GM03348 (cell line): ENCODE measurements at regions not wholly inside any gene's neighbourhood (a gene's known extent, or its start where the extent isn't known, plus 50 kb on each side); places are given as distances from the start of the nearest gene placed in this dataset.
"Not testable (repeated sequence)": the region's sequence is repeated elsewhere in the genome, so short reads cannot be mapped to it uniquely, and the experiment has no call there.

ENCODE experiments used
- DNase-seq: peaks from one replicate; pipeline ENCODE4 v3.0.0; 2012; ENCODE audit warnings: low spot score

DNA sequence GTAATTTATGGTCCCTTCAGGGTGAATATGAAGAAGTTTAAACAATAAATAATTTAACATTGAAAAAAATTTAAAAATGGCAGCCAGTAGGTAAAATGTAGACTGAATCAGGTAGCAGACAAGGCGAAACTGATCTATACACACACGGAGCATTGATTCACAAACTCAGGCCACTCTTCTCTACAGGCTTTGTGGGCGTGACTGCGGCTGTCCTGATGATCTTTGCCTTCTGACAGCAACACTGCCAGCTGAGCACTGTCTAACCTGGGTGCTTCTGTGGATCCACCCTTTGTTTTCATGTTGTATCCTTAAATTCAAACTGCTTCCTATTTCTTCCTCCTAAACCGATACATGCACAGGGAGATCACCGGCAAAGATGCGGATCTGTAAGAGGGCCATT is 315.4 kb upstream of the ADCY2 start:
- no peak for DNase-seq

DNA sequence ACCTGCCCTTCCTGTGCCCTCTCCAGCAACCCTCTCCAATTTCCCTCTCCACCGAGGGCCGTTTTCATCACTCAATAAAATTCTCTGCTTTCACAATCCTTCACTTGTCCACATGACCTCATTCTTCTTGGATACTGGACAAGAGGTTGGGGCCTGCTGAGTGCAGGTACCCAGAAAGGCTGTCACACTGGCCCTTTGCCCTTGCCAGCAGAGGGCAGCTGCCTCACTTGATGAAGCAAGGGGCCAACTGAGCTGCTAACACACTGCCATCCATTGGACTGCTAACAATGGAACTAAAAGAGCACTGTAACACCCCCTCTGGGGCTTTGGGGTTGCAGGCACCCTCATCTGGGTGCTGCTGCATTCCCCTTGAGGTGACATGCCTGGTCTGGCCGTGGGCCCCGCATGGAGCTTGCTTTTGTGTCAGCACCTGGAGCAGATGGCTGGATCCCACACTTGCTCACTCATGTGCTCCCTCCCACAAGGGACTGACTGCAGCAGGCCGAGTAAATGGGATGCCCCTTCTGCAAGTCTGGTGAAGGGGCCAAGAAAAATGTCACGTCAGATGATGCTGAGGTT is 308.1 kb upstream of the ADCY2 start:
- no peak for DNase-seq

DNA sequence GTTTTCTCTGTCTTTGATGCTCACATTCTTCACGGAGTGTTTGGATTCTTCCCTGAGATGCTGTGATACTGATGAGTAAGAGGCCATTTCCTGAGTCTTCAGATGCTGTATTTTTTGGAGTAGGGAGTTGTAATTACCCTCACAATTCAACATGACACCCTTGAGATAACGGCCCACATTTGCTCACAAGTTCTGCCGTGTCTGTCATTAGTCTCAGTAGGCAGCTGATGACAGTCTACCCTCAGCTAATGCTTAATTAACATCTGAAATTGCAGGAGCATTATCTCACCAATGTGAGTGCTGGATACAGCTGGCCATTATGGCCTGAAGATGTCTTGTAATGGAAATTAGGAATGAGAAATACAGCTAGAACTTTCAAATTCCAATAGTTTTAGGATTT is 307.1 kb upstream of the ADCY2 start:
- no peak for DNase-seq

DNA sequence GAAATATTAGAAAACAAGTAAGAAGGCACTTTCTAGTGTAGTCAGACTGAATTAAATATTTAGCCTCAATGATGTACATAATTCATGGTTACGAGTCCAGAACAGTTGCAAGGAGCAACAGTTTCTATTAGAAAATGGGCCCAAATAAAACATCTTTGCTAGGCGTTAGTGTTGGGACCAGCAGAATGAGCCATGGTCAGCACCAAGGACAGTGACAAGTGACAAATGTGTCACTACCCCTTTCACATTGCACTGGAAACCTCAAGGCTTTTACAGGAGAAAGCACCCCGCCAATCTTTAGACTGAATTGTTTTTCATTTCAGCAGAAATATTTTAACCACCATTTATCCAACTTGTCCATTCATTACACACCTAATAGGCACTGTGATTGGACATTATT is 301.3 kb upstream of the ADCY2 start:
- no peak for DNase-seq

DNA sequence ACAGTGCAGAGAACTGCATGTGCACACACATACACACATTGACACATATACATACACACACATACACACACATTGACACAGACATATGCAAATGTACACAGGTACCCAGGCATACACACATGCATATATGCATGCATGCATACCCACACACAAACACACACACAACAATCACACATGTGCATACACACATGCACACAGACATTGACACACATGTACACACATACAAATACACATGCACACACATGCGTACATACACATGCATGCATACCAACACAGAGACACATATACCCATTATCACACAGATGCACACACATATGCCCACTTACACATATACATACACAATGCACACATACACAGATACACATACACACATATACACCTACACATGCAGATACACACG is 299.6 kb upstream of the ADCY2 start:
- DNase-seq = no peak

DNA sequence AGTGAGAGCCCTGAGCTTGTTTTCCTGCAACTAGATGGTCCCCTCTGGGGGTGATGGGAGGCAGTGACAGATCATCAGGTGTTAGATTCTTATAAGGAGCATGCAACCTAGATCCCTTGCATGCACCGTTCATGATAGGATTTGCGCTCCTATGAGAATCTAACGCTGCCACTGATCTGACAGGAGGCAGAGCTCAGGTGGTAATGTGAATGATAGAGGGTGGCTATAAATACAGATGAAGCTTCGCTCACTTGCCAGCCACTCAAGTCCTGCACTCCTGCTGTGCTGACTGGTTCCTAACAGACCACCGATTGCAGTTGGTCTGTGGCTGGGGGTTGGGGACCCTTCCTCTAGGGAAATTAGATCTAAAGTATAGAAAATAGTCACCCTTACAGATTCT is 290.6 kb upstream of the ADCY2 start:
- DNase-seq = no peak

DNA sequence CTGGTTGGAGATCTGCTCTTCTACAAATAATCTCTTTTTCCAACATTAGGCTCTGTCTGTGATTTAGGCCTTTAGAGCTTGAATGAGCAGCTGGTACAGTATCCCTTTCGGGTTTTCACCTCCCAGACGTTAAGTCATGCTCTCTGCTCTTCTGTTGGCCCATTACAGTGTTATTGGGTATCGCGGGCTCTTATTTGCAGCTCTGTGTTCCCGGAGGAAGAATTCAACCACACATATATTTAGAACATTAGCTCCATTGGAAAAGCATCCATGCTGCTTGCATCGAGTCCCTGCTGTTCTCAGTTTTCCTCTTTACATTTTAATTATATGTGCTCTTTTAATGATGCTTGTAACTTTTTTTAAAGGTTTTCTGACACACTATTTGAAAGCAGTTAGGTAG is 278.0 kb upstream of the ADCY2 start:
- DNase-seq = no peak

DNA sequence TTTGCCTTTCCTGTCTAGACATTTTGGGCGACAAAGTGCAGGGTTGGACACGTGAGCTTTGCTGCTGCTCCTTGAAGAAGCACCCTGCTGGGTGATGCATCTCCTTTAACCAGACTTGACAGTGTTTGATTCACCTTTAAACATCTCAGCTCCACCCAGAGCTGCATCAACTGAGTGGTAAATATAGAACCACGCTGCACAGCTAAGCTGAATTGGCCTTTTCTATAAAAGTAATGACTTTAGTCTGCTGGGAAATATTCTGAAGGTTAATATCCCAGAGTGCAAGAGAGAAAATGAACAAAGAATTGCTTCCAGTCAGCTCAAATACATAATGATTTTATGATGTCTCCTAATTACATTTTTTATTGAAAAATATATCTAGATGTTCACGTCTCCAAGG is 264.3 kb upstream of the ADCY2 start:
- no peak for DNase-seq

DNA sequence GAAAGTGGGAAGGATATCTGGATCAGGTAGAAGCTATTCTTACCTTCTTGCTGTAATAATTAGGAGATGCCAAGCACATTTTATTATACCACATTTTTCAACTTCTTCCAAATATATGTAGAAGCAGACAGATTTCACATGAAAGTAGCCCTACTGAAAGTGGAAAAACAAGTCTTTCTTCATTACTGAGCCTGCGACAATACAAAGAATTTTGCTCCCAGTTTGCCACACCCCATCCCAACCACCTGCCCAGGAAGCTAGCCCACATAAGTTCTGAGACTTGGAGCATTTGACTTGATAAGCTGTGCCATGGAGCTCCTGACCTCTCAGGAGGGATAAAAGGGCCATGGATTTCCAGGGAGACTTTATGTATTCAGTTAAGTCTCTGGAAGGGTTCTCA is 249.1 kb upstream of the ADCY2 start:
- no peak for DNase-seq

DNA sequence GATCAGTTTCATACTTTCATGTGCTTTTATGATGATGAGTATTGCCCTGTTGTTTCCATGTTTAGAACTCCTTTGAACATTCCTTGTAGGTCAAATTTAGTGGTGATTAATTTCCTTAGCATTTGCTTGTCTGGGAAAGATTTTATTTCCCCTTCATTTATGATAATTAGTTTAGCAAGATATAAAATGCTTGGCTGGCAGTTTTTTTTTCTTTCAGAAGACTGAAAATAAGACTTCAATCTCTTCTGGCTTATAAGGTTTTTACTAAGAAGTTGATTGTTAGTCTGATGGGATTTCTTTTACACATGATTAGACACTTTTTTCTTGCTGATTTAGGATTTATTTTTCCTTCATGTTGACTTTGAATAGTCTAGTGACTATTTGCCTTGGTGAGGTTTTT is 238.9 kb upstream of the ADCY2 start:
- DNase-seq = no peak

DNA sequence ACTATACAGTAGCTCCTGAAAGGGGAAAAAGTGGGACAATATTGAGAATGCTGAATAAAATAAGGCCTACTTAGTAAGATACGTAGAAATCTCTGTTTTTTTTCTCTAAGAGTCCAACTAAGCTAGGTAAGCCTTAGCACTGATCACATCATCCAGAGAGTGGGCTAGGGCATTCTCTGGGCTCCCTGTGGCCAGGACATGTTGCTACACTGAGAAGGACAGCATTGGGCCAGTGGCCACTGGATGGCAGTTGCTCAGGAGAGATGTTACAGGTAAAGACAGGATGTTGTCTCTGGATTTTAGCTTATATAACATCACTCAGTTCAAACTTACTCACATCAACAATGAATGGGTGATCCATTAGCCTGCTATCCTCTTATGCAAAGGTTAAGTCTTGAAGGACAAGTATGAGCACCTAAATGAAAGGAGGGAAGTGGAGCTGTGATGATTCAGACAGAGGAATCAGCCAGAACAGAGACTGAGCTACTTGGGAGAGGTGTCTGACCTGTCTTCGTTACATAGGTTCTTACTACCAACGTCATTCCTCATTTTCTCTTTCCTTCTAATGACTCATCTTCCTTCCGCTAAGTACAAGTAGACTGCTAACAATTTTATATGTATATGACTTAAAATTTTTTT is 226.6 kb upstream of the ADCY2 start:
- DNase-seq = no peak

DNA sequence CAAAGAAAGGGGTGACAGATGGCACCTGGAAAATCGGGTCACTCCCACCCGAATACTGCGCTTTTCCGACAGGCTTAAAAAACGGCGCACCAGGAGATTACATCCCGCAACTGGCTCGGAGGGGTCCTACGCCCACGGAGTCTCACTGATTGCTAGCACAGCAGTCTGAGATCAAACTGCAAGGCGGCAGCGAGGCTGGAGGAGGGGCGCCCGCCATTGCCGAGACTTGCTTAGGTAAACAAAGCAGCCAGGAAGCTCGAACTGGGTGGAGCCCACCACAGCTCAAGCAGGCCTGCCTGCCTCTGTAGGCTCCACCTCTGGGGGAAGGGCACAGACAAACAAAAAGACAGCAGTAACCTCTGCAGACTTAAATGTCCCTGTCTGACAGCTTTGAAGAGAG is 225.2 kb upstream of the ADCY2 start:
- DNase-seq = not testable (repeated sequence)

DNA sequence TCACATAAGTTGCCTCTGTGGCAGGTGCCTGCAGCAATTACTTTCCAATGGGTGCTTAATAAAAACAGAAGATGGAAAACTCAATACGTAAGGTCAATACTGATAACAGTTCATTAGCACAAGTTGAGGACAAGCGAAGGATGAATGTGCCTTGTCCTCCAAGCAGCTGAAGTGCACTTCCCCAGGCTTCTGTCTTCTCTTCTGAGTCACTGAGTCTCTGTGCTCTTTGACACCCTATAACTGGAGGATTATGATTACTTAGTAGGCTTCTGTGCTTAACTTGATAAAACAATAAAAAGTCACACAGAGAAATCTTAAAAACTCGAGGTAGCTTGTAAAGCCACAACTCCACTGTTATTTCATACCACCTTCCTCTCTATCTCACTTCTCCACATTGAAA is 216.6 kb upstream of the ADCY2 start:
- DNase-seq = no peak

DNA sequence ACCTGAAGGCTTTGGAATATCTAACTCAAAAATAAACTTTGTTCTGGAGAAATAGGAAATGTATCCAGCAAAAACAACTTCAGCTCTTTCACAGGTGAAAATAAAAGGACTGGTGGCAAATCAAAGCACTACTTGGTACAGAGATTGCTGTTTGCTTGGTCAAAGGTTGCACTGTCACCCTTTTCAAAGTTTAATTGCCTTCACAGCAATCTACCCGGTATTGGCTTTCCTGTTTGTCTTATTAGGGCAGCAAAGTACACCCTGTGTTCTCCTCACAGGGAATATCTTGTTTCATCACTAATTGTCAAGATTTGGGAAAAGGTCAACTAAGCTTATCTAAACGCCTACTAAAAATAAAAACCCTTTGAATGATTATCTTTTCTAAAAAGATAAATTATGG is 214.1 kb upstream of the ADCY2 start:
- DNase-seq = no peak

DNA sequence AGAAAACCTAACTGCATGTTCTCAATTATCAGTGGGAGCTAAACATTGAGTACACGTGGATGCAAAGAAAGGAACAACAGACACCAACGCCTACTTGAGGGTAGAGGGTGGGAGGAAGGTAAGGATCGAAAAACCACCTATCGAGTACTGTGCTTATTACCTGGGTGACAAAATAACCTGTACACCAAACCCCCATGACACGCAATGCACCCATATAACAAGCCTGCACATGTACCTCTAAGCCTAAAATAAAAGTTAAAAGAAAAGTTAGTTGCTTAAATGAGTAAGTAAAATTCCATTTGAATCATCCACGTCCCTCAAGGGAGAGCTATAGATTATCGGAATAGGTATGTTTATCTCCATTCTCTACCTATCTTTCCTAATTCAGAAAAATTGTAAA is 210.2 kb upstream of the ADCY2 start:
- no peak for DNase-seq

DNA sequence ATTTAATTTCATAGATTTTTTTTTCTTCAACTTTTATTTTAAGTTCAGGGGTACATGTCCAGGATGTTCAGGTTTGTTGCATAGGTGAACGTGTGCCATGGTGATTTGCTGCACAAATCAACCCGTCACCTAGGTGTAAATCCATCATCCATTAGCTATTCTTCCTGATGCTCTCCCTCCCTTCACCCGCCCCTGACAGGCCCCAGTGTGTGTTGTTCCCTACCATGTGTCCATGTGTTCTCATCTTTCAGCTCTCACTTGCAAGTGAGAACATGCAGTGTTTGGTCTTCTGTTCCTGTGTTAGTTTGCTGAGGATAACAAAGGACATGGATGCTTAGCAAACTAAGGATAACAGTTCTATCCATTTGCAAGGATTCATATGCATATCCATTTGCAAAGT is 209.1 kb upstream of the ADCY2 start:
- DNase-seq = no peak

DNA sequence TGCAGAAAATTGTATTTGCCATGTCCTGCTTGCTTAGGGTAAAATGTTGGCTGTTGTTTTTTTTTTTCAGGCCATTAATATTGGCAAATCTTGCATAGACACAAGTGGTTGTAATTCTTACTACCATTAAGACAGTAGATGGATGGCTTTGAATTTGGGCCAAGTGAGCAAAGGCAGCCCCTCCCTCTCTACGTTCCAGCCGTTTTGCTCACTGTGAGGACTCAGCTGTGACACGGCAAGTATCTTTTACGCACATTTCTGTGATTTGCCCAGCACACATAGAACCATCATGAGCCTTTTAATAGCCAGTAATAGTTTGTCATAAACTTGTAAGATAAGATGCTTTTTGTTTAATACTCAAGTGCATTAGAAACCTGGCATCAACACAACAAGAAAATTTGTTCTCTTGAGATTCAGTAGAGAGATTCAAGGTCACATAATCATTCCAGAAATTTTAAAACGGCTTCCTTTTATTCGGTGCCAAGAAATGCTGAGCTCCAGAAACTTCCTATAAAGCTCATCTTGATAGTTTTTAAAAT is 205.2 kb upstream of the ADCY2 start:
- no peak for DNase-seq

DNA sequence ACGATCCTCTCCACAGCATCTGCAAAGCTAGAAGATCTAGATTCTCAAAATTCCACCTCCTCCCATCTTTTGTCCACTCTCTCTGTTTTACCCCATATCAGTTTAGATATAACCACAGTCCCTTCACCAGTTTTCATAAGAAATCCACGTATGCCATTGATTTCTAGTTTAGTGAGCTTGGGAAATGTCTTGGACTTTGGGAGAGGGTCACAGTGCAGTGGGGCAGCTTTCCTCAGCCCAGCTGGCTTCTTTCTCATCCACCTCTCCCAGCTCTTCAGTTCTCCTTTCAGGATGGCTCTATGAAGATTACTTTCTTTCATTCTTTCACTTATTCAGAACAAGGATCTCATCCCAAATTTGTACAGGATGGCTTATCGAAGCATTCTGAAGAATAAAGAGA is 203.9 kb upstream of the ADCY2 start:
- DNase-seq = no peak

DNA sequence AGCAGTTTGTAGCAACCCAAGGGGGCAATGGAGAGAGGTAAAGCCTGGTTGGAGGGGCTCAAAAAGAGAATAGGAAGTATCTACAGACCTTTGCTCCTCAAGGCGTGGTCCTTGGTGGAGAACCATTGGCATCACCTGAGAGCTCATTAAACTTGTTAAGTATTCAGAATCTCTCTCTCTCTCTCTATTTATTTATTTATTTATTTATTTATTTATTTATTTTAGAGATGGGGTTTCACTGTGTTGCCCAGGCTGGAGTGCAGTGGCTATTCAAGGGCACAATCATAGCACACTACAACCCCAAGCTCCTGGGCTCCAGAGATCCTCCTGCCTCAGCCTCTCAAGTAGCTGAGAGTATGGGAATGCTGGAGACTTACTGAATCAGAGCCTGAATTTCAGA is 193.1 kb upstream of the ADCY2 start:
- DNase-seq = no peak

DNA sequence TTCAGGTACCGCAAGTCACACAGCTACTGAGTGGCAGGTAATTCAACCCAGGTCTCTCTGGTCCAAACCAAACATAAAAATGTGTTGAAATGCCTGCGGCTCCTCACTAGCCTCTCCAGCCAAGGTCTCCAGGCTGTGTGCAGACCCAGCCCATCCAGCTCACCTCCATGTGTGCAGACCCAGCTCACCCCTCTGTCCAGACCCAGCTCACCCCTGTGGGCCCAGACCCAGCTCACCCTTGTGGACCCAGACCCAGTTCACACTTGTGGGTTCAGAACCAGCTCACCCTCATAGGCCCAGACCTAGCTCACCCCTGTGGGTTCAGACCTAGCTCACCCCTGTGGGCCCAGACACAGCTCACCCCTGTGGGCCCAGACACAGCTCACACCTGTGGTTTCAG is 188.0 kb upstream of the ADCY2 start:
- DNase-seq = no peak

DNA sequence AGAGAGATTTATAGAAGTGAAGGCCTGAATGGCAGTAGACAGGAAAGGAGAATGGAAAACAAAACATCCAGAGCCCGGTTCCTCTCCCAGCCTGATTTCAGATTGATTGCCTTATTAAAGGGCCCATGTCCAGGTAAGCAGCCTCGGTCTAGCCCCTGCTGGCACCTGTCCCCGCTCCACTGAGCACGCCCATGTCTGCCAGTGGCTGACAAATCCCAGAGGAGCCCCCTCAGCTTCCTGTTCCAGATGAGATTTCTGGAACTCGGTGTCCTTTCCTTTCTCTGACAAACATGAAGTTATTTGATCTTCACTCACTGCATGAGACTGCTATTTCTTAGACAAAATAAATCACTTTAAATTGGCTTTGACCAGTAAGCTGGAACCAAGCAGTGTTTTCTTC is 187.0 kb upstream of the ADCY2 start:
- DNase-seq = no peak

DNA sequence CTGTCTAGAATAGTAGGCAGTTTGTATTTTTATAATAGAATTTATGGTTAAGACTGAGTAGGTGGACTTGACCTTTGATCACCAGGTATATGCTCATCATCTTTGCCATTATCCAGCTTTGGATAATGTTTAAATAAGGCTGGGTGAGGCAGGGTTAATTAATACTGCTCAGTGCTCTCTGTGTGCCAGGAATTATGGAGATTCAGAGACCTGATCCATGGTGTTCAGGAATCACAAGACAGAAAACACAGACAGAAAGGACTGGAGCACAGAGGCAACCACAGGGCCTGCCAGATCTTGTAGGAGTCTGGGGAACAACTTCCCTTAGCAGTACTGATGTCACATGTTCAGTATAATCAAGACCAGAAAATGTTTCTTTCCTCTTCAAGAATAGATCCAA is 186.3 kb upstream of the ADCY2 start:
- DNase-seq = no peak

DNA sequence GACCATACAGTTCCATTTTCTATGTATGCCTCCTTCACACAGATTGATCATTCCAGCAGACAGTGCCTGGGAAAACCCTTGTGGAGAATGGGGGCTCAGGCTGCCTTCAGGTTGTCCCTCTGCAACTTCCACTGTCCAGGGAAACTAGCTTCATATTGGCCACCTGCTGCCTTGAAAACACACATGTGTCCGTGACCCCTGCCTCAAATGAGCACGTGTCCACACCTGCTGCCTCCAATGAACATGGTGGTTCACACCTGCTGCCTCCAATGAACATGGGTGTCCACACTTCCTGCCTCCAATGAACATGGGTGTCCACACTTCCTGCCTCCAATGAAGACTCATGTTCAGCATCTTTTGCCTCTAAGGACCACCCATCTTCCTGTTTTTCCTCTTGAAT is 185.4 kb upstream of the ADCY2 start:
- no peak for DNase-seq

DNA sequence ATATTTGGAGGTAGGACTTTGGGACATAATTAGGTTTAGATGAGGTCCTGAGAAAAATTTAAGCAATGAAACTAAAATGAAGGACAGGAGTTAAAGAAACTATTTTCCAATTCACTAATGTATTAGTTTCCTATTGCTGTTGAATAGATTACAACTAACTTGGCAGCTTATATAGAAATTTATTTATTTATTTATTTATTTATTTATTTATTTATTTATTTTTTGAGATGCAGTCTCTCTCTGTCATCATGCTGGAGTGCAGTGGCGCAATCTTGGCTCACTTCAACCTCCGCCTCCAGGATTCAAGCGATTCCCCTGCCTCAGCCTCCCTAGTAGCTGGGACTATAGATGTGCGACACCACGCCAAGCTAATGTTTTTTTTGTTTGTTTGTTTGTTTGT is 182.4 kb upstream of the ADCY2 start:
- DNase-seq = no peak
